ENCODE measurements at regions not wholly inside any gene's neighbourhood (a gene's known extent, or its start where the extent isn't known, plus 50 kb on each side); places are given as distances from the start of the nearest gene placed in this dataset.

- CTCF ChIA-PET: no interaction called here
- H3K27ac Mint-ChIP-seq (ENCODE audit: unreplicated experiment): no peak overlapping the region
- H3K9me3 Mint-ChIP-seq (ENCODE audit: low read depth, unreplicated experiment): no peaks in the 10 kb centered on the region
- H3K36me3 Mint-ChIP-seq (ENCODE audit: insufficient read depth, unreplicated experiment): no peaks in the 10 kb centered on the region
- TF ChIP-seq, protein P1, sequence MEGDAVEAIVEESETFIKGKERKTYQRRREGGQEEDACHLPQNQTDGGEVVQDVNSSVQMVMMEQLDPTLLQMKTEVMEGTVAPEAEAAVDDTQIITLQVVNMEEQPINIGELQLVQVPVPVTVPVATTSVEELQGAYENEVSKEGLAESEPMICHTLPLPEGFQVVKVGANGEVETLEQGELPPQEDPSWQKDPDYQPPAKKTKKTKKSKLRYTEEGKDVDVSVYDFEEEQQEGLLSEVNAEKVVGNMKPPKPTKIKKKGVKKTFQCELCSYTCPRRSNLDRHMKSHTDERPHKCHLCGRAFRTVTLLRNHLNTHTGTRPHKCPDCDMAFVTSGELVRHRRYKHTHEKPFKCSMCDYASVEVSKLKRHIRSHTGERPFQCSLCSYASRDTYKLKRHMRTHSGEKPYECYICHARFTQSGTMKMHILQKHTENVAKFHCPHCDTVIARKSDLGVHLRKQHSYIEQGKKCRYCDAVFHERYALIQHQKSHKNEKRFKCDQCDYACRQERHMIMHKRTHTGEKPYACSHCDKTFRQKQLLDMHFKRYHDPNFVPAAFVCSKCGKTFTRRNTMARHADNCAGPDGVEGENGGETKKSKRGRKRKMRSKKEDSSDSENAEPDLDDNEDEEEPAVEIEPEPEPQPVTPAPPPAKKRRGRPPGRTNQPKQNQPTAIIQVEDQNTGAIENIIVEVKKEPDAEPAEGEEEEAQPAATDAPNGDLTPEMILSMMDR (IDR thresholded peaks at IDR 0.05; ENCODE audit: unreplicated experiment): no peak
- no peak for DNase-seq
- intact Hi-C loops (cut with micrococcal nuclease; ENCODE audit: unreplicated experiment): loop anchor here (5.0 kb wide), 1 partner anchor 120 kb away; no protein-coding TSS in a partner anchor
- H3K27me3 Mint-ChIP-seq (ENCODE audit: unreplicated experiment): peaks cover 75% of the 10 kb centered on the region
- no TSS peak for BruUV-seq (replicated peaks)
- no peaks in the 10 kb centered on the region for H3K4me1 Mint-ChIP-seq (ENCODE audit: low read depth, unreplicated experiment)
- H3K4me3 Mint-ChIP-seq (ENCODE audit: low read depth, unreplicated experiment): no peak overlapping the region
Measured at GRCh38 chr2:177026956-177027355, 185.6 kb upstream of the HNRNPA3 start.

GRCh38 chr2:177028296-177028695 is 184.3 kb upstream of the HNRNPA3 start:
- Mint-ChIP-seq H3K36me3 (ENCODE audit: insufficient read depth, unreplicated experiment) (no peaks in the 10 kb centered on the region), H3K27ac (ENCODE audit: unreplicated experiment) (no peak overlapping the region), H3K9me3 (ENCODE audit: low read depth, unreplicated experiment) (no peaks in the 10 kb centered on the region), H3K27me3 (ENCODE audit: unreplicated experiment) (peaks cover 75% of the 10 kb centered on the region), H3K4me1 (ENCODE audit: low read depth, unreplicated experiment) (no peaks in the 10 kb centered on the region), H3K4me3 (ENCODE audit: low read depth, unreplicated experiment) (no peak overlapping the region)
- CTCF ChIA-PET: no interaction called here
- DNase-seq: no peak
- TF ChIP-seq, protein P1 (IDR thresholded peaks at IDR 0.05; ENCODE audit: unreplicated experiment): no peak
- intact Hi-C loops (cut with micrococcal nuclease; ENCODE audit: unreplicated experiment): loop anchor here (5.0 kb wide), 1 partner anchor 119 kb away; no protein-coding TSS in a partner anchor
- no TSS peak for BruUV-seq (replicated peaks)

GRCh38 chr2:177029075-177029474 is 183.5 kb upstream of the HNRNPA3 start:
- H3K27me3 Mint-ChIP-seq (ENCODE audit: unreplicated experiment): peaks cover 75% of the 10 kb centered on the region
- CTCF ChIA-PET: no interaction called here
- intact Hi-C loops (cut with micrococcal nuclease; ENCODE audit: unreplicated experiment): loop anchor here (5.0 kb wide), 1 partner anchor 118 kb away; no protein-coding TSS in a partner anchor
- H3K27ac Mint-ChIP-seq (ENCODE audit: unreplicated experiment): no peak overlapping the region
- no TSS peak for BruUV-seq (replicated peaks)
- no peaks in the 10 kb centered on the region for H3K9me3 Mint-ChIP-seq (ENCODE audit: low read depth, unreplicated experiment)
- no peaks in the 10 kb centered on the region for H3K36me3 Mint-ChIP-seq (ENCODE audit: insufficient read depth, unreplicated experiment)
- H3K4me3 Mint-ChIP-seq (ENCODE audit: low read depth, unreplicated experiment): no peak overlapping the region
- no peak for DNase-seq
- no peaks in the 10 kb centered on the region for H3K4me1 Mint-ChIP-seq (ENCODE audit: low read depth, unreplicated experiment)
- TF ChIP-seq, protein P1 (IDR thresholded peaks at IDR 0.05; ENCODE audit: unreplicated experiment): no peak

GRCh38 chr2:177029501-177029900 is 183.1 kb upstream of the HNRNPA3 start:
- intact Hi-C loops (cut with micrococcal nuclease; ENCODE audit: unreplicated experiment): loop anchor here (5.0 kb wide), 1 partner anchor 118 kb away; no protein-coding TSS in a partner anchor
- peak; percentile 52 for DNase-seq
- BruUV-seq (replicated peaks): no TSS peak
- H3K27ac Mint-ChIP-seq (ENCODE audit: unreplicated experiment): no peak overlapping the region
- CTCF ChIA-PET: no interaction called here
- TF ChIP-seq, protein P1 (IDR thresholded peaks at IDR 0.05; ENCODE audit: unreplicated experiment): peak; percentile 43
- H3K36me3 Mint-ChIP-seq (ENCODE audit: insufficient read depth, unreplicated experiment): no peaks in the 10 kb centered on the region
- H3K9me3 Mint-ChIP-seq (ENCODE audit: low read depth, unreplicated experiment): no peaks in the 10 kb centered on the region
- H3K4me3 Mint-ChIP-seq (ENCODE audit: low read depth, unreplicated experiment): no peak overlapping the region
- H3K4me1 Mint-ChIP-seq (ENCODE audit: low read depth, unreplicated experiment): no peaks in the 10 kb centered on the region
- peaks cover 75% of the 10 kb centered on the region for H3K27me3 Mint-ChIP-seq (ENCODE audit: unreplicated experiment)

All from Calu3 (cell line).